ENCODE measurements at regions not wholly inside any gene's neighbourhood (a gene's known extent, or its start where the extent isn't known, plus 50 kb on each side); places are given as distances from the start of the nearest gene placed in this dataset.
"Not testable (repeated sequence)": the region's sequence is repeated elsewhere in the genome, so short reads cannot be mapped to it uniquely, and the experiment has no call there.

DNA sequence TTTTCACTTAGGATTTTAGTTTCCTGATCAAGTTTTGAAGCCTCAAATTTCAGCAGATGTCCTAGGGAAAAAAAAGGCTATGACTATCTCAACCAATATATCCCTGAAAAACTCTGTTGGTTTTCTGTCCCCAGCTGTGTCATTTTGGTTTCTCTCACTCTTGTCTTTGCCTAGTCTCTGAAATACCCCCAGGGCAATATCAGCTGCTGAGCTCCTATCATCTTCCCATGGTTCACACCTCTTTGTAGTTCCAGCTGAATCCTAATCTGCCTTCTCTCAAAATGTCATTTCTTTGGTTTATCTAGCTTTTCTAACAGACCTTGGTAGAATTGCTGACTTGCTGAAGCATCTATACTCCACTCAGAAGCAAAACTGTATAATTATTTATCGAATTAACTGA is 2370.5 kb downstream of the ARAP2 start:
- intact Hi-C loops (cut with DNase I) = no loop called here
- no peak for DNase-seq

- no peak for DNase-seq
- intact Hi-C loops (cut with DNase I) = no loop called here
Measured at GRCh38 chr4:33878710-33879109, 2365.6 kb downstream of the ARAP2 start.

- DNase-seq = no peak
- intact Hi-C loops (cut with DNase I) = no loop called here
Measured at GRCh38 chr4:33881176-33881575, 2363.1 kb downstream of the ARAP2 start.

- intact Hi-C loops (cut with DNase I) = no loop called here
- no peak for DNase-seq
Measured at GRCh38 chr4:33882246-33882990, 2361.9 kb downstream of the ARAP2 start.

- no peak for DNase-seq
- intact Hi-C loops (cut with DNase I) = no loop called here
Measured at GRCh38 chr4:33883111-33883510, 2361.2 kb downstream of the ARAP2 start.

- intact Hi-C loops (cut with DNase I) = no loop called here
- no peak for DNase-seq
Measured at GRCh38 chr4:33886356-33886755, 2358.0 kb downstream of the ARAP2 start.

GRCh38 chr4:33890841-33891240 is 2353.5 kb downstream of the ARAP2 start:
- intact Hi-C loops (cut with DNase I) = no loop called here
- DNase-seq = no peak

GRCh38 chr4:33911959-33912358 is 2332.4 kb downstream of the ARAP2 start:
- intact Hi-C loops (cut with DNase I) = no loop called here
- DNase-seq = no peak

GRCh38 chr4:33914386-33914785 is 2329.9 kb downstream of the ARAP2 start:
- intact Hi-C loops (cut with DNase I) = no loop called here
- DNase-seq = no peak

DNA sequence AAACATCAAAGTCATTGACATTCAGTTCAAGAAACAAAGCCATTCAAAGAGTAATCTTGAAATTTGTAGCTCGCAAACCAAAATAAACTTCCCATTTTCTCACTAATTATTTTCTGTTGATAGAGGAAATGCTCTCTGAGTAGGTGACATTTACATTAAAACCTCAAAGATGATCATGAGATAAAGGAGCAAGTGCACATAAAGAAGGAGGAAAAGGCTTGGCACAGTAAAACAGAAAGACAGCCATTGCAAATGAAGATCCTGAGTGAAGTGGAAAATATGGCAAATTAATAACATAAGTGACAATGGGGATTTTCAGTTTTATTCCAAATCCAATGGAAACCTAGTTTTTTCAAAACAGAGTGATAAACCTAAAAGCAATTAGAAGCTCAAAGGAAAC is 2320.8 kb downstream of the ARAP2 start:
- no peak for DNase-seq

GRCh38 chr4:33924239-33924638 is 2320.1 kb downstream of the ARAP2 start:
- no peak for DNase-seq

More for the DNA sequence above, 2320.8 kb downstream of the ARAP2 start:
- intact Hi-C loops (cut with DNase I) = no loop called here

GRCh38 chr4:33924811-33925210 is 2319.5 kb downstream of the ARAP2 start:
- intact Hi-C loops (cut with DNase I) = no loop called here
- no peak for DNase-seq

More at GRCh38 chr4:33924239-33924638, 2320.1 kb downstream of the ARAP2 start:
- intact Hi-C loops (cut with DNase I) = no loop called here

- no peak for DNase-seq
- intact Hi-C loops (cut with DNase I) = no loop called here
Measured at GRCh38 chr4:33930497-33930896, 2313.8 kb downstream of the ARAP2 start.

DNA sequence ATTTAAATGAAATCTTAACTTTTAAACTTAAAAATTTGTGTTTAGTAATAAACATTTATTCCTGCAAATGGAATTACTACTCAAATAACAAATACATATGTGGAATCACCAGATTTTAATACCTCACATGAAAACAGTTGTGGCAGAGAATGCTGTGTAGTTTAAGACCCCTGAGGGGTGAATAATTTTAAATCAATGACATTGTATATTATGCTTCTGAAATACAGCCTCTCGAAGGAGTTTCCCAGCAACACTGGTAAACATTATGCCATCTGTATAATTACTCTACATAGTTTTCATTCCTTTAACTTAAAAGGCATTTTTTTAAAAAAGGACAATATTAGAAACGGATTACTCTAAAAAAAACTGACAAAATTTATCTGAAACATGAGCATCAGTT is 2313.3 kb downstream of the ARAP2 start:
- no peak for DNase-seq
- intact Hi-C loops (cut with DNase I) = no loop called here

DNA sequence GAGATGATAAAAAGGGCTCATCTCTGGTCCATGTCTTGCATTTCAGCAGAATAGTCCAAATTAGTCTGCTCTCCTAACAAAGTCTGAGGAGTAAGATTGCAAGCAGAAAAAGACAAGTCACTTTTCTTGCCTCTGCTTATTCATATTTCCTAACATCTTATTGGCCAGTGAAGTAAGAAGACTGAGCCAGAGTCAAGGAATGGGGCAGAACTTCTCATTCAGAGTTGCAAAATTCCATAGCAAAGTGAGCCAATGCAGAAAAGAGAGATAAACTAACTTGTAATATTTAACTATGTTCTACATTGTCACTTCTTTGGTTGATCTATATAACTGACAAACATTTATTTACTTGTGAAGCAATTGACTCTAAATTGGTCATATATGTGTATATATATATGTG is 2304.0 kb downstream of the ARAP2 start:
- intact Hi-C loops (cut with DNase I) = no loop called here
- no peak for DNase-seq

DNA sequence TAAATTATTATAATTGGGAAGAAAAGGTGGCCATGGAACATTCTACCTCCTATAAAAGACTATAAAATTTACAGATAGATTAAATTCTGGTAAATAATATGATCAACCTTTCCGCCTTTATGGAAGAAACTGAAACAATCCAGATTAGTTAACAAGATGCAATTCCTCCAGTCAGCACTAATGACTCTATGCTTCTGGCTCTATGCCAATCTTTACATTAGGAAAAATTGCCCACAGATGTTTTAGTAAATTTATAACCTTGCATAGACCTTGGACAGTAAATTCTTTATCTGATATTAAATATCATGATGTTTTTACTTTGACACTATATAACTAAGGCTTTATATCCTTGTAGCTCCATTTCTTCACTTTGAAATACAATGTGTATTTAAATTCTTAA is 2302.5 kb downstream of the ARAP2 start:
- intact Hi-C loops (cut with DNase I) = no loop called here

GRCh38 chr4:33948921-33949320 is 2295.4 kb downstream of the ARAP2 start:
- no peak for DNase-seq
- intact Hi-C loops (cut with DNase I) = no loop called here

More for the DNA sequence above, 2302.5 kb downstream of the ARAP2 start:
- no peak for DNase-seq

DNA sequence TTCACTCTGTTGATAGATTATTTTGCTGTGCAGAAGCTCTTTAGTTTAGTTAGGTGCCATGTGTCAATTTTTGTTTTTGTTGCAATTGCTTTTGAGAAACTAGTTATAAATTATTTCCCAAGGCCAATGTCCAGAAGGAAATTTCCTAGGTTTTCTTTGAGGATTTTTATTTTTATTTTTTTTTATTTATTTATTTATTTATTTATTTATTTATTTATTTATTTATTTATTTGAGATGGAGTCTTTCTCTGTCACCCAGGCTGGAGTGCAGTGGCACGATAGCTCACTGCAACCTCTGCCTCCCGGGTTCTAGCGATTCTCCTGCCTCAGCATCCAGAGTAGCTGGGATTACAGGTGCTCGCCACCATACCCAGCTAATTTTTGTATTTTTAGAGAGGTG is 2290.5 kb downstream of the ARAP2 start:
- intact Hi-C loops (cut with DNase I); DNase-seq: not testable (repeated sequence)

DNA sequence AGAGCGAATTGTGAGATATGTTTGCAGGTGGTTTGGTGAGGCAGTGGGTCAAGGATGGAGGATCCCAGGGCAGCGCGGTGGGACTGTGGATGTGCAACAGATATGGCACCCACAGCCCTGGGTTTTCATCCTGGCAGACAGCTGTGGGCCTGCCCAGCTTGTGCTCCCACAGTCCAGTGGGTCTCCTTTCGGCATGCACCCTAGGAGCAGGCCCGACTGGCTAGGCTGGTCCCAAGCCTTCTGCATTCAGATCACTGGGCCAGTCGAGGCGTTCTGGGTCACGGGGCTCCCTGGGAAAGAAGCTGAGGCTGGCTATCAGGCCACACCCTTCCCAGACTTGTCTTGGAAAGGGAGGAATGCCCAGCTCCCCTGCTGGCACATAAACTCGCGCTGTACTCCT is 2289.6 kb downstream of the ARAP2 start:
- no peak for DNase-seq
- intact Hi-C loops (cut with DNase I) = no loop called here

DNA sequence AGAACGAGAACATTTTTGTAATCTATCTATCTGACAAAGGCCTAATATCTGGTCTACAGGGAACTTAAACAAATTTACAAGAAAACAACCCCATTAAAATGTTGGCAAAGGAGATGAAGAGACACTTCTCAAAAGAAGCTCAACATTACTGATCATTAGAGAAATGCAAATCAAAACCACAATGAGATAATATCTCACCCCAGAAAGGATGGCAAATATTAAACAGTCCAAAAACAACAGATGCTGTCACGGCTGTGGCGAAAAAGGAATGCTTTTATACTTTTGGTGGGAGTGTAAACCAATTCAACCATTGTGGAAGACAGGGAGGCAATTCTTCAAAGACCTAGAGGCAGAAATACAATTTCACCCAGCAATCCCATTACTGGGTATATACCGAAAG is 2284.8 kb downstream of the ARAP2 start:
- intact Hi-C loops (cut with DNase I) = no loop called here
- no peak for DNase-seq

DNA sequence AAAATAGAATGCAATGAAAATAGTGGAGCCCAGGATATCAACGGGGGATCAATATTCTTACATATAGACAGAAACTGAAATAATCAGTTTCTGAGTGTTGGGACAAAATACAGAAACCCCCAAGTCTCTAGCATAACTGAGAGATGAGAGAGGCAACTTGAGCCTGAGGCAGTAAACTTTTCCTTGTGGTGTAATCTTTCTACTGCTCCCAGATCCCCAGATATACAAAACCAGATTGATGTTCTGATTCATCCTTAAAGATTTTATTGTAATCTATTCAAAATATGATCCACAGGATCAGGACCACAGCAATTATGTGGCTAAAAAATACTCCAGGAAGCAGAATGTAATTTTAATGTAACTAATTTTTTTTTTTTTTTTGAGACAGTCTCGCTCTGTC is 2282.6 kb downstream of the ARAP2 start:
- no peak for DNase-seq
- intact Hi-C loops (cut with DNase I) = no loop called here

- no peak for DNase-seq
- intact Hi-C loops (cut with DNase I) = no loop called here
Measured at GRCh38 chr4:33966808-33967207, 2277.5 kb downstream of the ARAP2 start.
